NOMO-1 (cell line): ENCODE measurements at regions not wholly inside any gene's neighbourhood (a gene's known extent, or its start where the extent isn't known, plus 50 kb on each side); places are given as distances from the start of the nearest gene placed in this dataset.
A peak's percentile ranks its signal among the peaks of the same experiment; 100 is the strongest.

Experiments
- DNase-seq, 2 experiments: peaks; one replicate each; lab custom pipeline; 2025; ENCODE audit not compliant: unreplicated experiment in 2 of 2; lab: John Stamatoyannopoulos, UW

DNA sequence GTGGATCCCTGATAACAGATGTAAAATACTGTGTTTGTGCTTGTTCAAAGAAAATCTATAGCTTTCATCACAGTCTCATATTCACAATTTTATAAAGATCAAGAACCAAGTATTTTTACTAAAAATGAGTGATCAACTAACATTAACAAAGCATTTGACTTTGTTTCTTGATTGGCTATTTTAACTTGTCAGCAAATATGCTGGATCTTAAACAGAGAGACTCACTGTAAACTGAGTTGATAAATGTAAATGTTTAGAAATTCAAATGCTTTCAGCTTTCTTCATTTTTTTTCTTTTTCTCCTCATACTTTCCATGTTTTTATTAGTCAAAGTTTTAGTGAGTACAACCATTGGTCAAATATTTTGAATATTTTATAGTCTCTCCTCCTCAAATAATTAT, 923.0 kb upstream of the NR2F2 start:
- DNase-seq: no peak

DNA sequence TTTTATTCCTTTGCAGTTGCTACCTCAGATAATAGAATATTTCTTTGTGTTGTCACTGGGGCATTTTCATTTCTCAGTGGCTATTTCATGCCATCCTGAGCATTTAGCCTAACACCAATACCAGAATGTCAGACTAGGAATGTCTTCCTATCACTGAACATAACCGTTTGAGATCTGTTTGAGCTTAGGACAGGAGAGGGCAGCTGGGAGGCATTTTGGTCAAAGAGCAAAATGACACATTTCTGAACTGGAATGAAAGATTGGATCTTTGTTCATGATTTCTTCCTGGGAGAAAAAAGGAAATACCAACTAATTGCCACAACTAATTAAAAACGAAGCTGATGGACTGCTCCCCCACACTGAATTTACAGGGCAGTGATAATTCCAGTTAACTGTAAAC, 921.3 kb upstream of the NR2F2 start:
- DNase-seq: no peak

- DNase-seq: no peak
These were observed 920.7 kb upstream of the NR2F2 start for GRCh38 chr15:95409626-95410310.

- DNase-seq: no peak
These were observed 919.7 kb upstream of the NR2F2 start for GRCh38 chr15:95410757-95411156.

DNA sequence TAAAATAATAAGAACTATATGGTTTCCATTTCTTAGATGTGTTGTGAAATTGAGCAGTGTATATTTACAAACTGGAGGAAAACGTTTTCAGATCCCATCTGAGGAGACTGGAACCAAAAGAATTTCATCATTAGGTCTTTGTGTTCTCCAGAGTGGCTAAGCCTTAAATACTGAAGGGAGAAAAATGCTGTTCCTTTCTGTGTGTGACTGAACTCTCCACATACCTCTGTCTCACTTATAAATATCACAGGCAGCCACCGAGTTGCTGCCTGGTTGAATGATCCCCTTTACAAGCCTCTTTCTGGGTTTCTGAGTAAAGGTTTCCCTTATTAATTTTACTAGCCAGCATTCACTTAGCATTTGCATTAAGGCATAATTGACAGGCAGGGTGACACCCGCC, 913.9 kb upstream of the NR2F2 start:
- no peak for DNase-seq

GRCh38 chr15:95417761-95418160, 912.7 kb upstream of the NR2F2 start:
- no peak for DNase-seq

- no peak for DNase-seq
These were observed 908.2 kb upstream of the NR2F2 start for GRCh38 chr15:95422255-95422654.

DNA sequence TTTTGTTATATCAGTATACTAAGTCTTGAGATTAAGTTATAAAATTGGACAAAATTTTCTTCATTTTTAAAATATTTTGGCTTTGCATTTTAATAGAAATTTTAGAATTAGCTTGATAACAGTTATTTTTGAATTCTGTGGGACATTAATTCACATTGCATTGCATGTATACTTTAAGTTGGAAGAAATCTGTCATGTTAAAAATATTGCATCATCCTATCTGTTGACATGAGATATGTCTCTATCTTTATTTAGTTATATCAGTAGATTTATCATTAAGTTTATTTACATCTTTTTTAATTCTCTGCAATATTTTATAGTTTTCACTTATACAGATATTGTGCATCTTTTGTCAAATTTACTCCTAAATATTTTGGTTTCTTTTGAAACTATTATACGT, 904.6 kb upstream of the NR2F2 start:
- no peak for DNase-seq

DNA sequence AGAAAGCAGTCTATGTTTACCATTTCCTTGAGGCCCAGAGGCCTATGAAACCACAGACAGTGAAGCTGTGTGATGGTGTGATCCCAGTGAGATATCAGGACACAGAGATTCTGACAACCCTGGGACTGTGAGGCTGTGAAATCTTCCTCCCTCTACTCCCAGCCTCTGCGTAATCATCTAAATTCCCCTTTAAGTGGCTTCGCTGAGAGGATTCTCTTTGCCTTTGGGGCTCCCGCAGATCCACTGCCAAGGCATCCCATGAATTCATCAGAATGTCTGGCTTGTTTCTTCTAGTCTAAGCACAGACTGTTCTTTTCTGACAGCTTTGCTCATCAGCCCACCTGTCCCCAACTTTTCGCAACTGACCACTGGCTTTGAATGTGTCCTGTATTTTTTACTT, 901.2 kb upstream of the NR2F2 start:
- no peak for DNase-seq

DNA sequence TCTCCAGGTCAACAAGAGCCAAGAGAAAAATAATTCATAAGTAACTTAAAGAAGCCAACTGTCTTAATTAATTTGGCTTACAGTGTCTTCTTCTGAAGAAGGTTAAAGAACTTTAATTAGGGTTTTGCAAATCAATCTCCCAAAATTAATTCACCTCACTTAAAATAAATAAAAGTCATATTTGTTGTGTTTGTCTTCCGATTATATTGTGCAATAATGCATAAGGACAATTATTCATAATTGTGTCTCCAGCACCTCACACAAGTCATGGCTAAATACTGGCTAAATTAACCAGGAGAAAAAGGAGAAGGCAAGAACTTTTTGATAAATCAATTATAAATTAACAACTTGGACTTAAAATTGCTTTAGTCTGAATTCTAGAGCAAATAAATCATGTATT, 899.0 kb upstream of the NR2F2 start:
- DNase-seq: no peak

GRCh38 chr15:95432878-95433405, 897.6 kb upstream of the NR2F2 start:
- no peak for DNase-seq

DNA sequence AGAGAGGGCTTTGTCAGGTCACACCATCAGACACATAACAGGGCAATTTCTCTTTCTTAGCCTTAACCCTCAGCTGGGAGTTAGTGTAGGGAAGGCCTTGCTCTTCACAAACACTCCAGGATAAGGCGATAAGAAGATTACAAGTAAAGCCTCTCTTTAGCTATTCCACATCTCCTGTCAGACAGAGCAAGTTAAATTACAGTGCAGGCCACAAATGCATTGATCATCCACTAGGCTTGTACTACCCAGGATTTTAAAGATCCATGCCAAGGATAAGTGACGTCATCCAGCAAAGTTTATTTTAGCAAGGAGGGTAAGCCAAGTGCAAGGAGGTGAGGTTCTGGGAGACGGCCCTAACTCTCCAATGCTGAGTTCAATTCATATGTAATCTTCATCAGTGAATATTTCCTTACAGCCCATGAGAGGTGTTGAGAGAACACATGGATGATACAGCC, 890.6 kb upstream of the NR2F2 start:
- no peak for DNase-seq

- no peak for DNase-seq
These were observed 889.8 kb upstream of the NR2F2 start for GRCh38 chr15:95440712-95441111.

DNA sequence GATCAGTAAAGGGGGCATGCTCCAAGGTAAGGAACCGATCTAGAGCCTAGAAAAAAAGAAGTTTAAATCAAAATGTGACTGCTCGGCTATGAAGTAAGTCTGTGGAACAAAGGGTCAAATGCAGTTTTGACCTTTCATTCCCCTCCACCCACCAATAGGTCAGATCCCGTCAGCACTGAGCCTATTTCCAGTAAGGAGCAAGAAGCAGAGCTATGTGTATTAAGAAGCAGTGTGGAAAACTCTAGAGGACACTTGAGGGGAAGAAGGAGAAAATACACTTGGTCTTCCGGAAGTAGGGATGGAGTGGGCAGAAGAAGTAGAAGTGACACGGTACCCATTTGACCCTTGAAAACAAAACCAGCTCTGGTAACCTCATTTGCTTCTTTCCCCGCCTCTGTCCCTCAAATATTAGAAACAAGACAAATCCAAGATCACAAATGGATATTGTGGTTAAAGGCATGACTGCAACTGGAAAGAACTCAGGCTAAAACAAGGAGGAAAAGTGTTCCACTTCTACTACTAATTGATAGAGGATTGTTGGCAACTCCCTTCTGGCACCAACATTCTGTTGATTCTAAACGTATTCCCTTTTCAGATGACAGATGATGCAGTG, 888.3 kb upstream of the NR2F2 start:
- DNase-seq: no peak

DNA sequence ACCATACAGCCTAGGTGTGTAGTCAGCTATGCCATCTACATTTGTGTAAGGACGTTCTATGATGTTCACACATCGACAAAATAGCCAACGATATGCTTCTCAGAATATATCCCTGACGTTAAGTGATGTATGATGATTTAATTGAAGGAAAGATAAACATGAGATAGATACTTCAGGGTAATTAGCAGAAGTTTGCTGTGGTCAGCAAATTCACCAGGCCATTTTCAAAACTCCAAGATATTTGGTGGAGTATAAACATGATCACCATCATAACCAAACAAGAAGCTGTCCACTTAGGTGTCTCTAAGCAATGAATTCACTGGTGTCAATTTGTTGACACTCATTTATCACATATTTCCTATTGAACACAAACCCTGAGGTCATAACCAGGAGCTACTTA, 885.6 kb upstream of the NR2F2 start:
- no peak for DNase-seq

DNA sequence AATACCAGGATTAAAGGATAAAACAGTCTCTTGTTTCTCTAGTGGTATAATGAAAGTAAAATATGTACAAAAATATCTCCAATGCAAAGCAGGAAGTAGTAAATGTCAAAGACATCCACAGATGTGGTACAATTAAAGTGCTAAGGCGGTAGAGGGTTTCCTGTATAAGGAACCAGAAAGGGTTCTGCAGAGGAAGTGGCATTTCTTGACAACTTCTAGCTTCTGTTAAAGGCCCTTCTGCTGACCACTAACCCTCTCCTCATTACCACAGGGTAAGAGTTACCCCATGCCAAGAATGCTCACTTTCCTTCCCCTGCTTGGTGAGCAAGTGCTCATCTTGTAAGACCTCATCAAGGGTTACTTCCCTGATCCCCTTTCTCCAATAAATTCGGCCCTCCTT, 883.6 kb upstream of the NR2F2 start:
- DNase-seq: peak; percentile 86 to 98

DNA sequence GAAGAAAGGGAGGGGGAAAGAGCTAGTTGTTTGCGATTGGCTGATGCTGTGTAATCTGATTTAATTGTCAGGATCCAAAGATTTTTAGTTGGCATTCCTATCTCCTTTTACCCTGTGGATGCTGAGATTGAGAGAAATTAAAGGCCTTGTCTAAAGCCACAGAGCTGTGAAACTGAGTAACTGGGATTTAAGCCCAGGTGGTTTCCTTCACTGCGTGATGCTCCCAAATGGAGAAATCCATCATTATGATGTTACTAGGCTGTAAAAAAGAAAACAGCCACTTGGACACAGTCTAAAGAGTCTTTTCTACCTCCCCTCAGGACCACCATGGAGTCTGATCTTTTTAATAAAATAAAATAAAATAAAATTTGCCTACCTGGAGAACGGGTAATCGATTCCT, 883.0 kb upstream of the NR2F2 start:
- no peak for DNase-seq

GRCh38 chr15:95448531-95449229, 881.8 kb upstream of the NR2F2 start:
- no peak for DNase-seq

GRCh38 chr15:95449230-95449628, 881.3 kb upstream of the NR2F2 start:
- no peak for DNase-seq

- DNase-seq: no peak
These were observed 880.1 kb upstream of the NR2F2 start for GRCh38 chr15:95450413-95450812.

DNA sequence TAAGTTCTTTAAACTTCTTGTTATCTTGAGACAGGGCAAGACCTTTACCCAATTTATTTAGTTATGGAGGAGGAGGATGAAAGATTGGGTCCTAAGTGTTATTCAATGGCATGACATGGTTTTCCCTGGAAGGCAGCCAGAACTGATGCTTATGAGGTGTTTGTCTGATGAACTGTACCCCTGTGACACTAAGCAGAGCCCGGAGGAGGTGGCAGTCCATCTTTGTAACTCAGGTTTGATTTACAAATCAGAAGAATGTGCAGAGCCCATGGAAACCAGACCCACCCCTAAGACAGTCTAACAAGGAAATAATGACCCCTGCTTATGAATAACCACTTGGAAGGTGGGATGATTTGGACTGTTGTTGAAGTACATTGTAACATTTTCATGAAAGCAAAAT, 878.6 kb upstream of the NR2F2 start:
- no peak for DNase-seq
